Osteocyte (in vitro differentiated cells): ENCODE measurements at regions not wholly inside any gene's neighbourhood (a gene's known extent, or its start where the extent isn't known, plus 50 kb on each side); places are given as distances from the start of the nearest gene placed in this dataset.

Experiments
- DNase-seq: peaks from one replicate; pipeline ENCODE4 v3.0.0; 2021; ENCODE audit warnings: mixed read lengths; ENCODE audit not compliant: unreplicated experiment; ENCODE audit errors: extremely low spot score
- H3K27ac Mint-ChIP-seq: one replicate; pipeline ENCODE4 v1.8.0; 2021; ENCODE audit warnings: mild to moderate bottlenecking, mixed read lengths; ENCODE audit not compliant: unreplicated experiment
- H3K27me3 Mint-ChIP-seq: one replicate; pipeline ENCODE4 v1.8.0; 2021; ENCODE audit warnings: mixed read lengths; ENCODE audit not compliant: unreplicated experiment
- H3K36me3 Mint-ChIP-seq: one replicate; pipeline ENCODE4 v1.8.0; 2021; ENCODE audit warnings: mixed read lengths; ENCODE audit not compliant: unreplicated experiment
- H3K4me1 Mint-ChIP-seq: one replicate; pipeline ENCODE4 v1.8.0; 2021; ENCODE audit warnings: mixed read lengths; ENCODE audit not compliant: unreplicated experiment
- H3K4me3 Mint-ChIP-seq: one replicate; pipeline ENCODE4 v1.8.0; 2021; ENCODE audit warnings: mild to moderate bottlenecking, moderate library complexity, mixed read lengths; ENCODE audit not compliant: unreplicated experiment
- H3K9me3 Mint-ChIP-seq: one replicate; pipeline ENCODE4 v1.8.0; 2021; ENCODE audit warnings: mixed read lengths; ENCODE audit not compliant: unreplicated experiment
- CTCF ChIP-seq: fragments of 200-600 bp; sonication (generic); IDR thresholded peaks from 2 replicates; pipeline ENCODE4 v1.5.0; 2021; ENCODE audit warnings: antibody characterized with exemption, mild to moderate bottlenecking, moderate library complexity

- H3K9me3 Mint-ChIP-seq = peaks cover under 1% of the 10 kb centered on the region
- H3K27me3 Mint-ChIP-seq = no peaks in the 10 kb centered on the region
- no peaks in the 10 kb centered on the region for H3K4me1 Mint-ChIP-seq
- no peak overlapping the region for H3K27ac Mint-ChIP-seq
- no peak for TF ChIP-seq CTCF
- H3K4me3 Mint-ChIP-seq = no peak overlapping the region
- no peaks in the 10 kb centered on the region for H3K36me3 Mint-ChIP-seq
- DNase-seq = no peak
Observed at GRCh38 chr2:239520811-239521517, 120.1 kb upstream of the HDAC4 start.

DNA sequence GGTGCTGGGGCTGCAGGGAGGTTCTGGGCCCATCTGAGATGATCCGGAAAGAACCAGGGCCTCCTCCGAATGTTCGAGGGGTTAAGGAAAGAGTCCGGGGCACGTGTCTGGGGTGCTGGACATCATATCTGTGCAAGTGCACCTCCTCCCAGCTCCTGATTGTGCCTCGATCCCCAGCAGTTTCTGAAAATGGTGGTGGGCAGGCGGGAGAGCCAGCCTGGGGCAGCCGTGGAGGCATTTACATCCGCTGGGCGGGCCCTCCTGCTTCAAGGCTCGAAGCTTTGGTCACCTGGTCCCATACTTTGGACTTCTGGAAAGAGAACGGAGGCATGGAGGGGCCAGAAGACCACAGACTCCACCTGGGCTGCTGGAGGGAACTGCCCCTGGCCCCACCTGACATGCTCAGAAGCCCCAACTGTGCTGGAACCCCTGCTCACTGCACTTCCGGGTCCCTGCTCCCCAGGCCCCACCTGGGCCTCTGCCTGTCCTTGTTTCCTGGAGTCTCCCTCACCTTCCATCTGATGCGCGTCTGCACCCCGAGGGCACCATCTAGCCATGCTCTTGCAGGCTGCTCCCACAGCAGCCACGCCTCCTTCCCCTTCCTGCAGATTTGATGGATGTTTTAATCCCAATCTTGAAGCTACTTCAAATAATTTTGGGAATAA lies 119.2 kb upstream of the HDAC4 start:
- TF ChIP-seq CTCF = no peak
- Mint-ChIP-seq H3K36me3 (no peaks in the 10 kb centered on the region), H3K9me3 (no peaks in the 10 kb centered on the region), H3K27ac (no peak overlapping the region), H3K4me3 (no peak overlapping the region), H3K4me1 (no peaks in the 10 kb centered on the region), H3K27me3 (no peaks in the 10 kb centered on the region)
- no peak for DNase-seq

DNA sequence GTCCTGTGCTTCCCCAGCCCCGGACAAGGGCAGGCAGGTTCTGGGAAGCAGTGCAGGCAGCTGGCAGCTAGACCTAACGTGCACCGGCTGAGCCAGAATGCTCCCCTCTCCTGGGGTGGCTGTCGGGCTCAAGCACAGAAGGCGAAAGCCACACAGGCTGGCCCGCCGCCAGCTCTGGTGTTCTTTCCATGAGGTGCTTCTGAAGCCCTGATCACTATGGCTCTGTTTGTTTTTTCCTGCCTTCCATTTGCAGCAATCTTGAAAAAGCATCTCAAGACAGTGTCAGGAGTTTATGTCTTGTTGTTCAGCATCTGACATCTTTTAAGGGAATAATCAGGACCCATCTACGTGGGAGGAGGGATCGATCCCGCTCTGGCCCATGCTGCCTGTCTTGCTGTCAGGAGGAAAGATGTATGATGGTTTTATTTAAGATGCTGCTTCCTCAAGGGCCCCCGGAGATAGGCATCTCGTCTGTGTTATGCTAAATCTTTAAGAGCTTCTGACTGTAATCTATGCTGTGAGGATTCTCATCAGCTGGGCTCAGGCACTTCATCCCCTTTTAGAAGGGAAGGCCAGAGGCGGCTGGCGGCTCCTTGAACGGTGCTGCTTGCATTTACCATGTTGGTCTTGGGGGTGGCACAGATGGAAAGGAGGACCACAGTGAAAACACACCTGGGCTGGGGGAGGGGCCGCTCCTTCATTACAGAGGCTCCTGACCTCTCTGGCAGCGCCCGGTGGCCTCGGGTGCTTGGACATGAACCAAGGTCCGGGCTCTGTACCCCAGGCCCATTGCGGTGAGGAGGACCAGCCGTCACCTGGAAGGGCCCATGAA lies 118.5 kb upstream of the HDAC4 start:
- no peaks in the 10 kb centered on the region for H3K9me3 Mint-ChIP-seq
- H3K27ac Mint-ChIP-seq = no peak overlapping the region
- no peak for TF ChIP-seq CTCF
- DNase-seq = no peak
- H3K4me3 Mint-ChIP-seq = no peak overlapping the region
- H3K36me3 Mint-ChIP-seq = no peaks in the 10 kb centered on the region
- no peaks in the 10 kb centered on the region for H3K27me3 Mint-ChIP-seq
- no peaks in the 10 kb centered on the region for H3K4me1 Mint-ChIP-seq

DNA sequence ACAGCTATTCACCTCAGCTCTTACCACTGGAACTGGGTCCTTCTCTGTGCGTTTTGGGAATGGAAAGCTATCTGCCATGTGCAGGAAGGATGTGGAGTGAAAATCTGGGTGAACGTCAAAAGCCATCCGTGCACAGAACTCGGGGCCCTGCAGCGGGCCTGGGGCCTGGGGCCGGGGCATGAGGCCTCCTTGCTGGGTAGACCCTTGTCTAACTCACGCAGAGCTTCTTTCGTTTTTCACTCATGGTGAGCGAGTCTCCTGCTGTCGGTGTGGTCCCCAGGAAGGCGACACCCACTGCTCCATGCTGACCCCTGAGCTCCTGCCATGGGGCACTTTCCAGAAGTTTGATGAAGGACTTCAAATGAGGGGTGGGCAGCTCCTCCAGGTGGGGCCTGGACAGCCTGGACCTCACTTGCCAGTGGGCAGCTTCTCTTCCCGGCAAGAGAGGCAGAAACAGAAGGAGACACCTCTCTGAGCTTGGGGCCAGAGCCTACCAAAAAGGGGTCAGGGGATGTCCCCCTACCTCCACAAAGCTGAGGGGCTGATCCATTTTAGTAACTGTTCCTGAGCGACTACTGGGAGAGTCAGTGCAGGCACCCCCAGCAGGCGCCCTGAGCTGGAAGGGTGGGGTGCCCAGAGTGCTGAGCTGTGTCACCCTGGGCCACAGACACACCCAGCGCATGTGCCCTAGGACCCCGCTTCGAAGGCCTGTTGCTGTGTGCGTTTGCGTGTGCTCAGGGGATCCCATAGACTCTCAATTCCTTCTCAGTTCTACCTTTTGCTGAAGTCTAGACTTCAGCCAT lies 117.7 kb upstream of the HDAC4 start:
- no peaks in the 10 kb centered on the region for H3K4me1 Mint-ChIP-seq
- no peak overlapping the region for H3K4me3 Mint-ChIP-seq

More for the DNA sequence above, 117.7 kb upstream of the HDAC4 start:
- no peak for TF ChIP-seq CTCF
- no peaks in the 10 kb centered on the region for H3K9me3 Mint-ChIP-seq
- H3K27ac Mint-ChIP-seq = no peak overlapping the region
- H3K36me3 Mint-ChIP-seq = no peaks in the 10 kb centered on the region
- no peak for DNase-seq
- H3K27me3 Mint-ChIP-seq = no peaks in the 10 kb centered on the region
